ENCODE measurements at regions not wholly inside any gene's neighbourhood (a gene's known extent, or its start where the extent isn't known, plus 50 kb on each side); places are given as distances from the start of the nearest gene placed in this dataset.

GRCh38 chr2:13669607-13670006 is 952.9 kb downstream of the TRIB2 start:
- no peak for TF ChIP-seq CTCF (IDR thresholded peaks at IDR 0.05)
- TF ChIP-seq POLR2A (IDR thresholded peaks at IDR 0.05) = no peak

All from body of pancreas (tissue), 4 donors.